ENCODE measurements at regions not wholly inside any gene's neighbourhood (a gene's known extent, or its start where the extent isn't known, plus 50 kb on each side); places are given as distances from the start of the nearest gene placed in this dataset.

DNA sequence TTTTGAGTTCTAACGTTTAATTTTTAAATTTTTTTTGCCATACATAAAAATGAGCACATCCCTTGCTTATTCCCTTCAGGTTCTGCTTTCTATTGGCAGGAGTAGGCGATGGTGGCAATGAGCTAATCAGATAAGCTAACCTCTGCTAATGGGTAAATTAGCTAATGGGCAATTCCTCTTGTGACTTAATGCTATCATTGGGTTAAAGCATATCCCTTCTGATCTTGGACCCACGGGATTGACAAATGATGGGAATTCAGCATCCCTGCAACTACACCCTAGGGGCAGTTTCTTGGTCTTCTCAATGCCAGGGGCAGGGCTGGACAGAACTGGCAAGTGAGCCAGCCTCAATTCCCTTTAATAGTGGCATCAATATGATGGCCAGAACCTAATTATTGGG lies 70.2 kb upstream of the IL12B start:
- H3K4me3 ChIP-seq (ENCODE audit: low read length), result no peak overlapping the region
- TF ChIP-seq, protein P1, sequence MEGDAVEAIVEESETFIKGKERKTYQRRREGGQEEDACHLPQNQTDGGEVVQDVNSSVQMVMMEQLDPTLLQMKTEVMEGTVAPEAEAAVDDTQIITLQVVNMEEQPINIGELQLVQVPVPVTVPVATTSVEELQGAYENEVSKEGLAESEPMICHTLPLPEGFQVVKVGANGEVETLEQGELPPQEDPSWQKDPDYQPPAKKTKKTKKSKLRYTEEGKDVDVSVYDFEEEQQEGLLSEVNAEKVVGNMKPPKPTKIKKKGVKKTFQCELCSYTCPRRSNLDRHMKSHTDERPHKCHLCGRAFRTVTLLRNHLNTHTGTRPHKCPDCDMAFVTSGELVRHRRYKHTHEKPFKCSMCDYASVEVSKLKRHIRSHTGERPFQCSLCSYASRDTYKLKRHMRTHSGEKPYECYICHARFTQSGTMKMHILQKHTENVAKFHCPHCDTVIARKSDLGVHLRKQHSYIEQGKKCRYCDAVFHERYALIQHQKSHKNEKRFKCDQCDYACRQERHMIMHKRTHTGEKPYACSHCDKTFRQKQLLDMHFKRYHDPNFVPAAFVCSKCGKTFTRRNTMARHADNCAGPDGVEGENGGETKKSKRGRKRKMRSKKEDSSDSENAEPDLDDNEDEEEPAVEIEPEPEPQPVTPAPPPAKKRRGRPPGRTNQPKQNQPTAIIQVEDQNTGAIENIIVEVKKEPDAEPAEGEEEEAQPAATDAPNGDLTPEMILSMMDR (conservative IDR thresholded peaks at IDR 0.05; ENCODE audit: low read depth, low read length), result no peak
- no peak for DNase-seq (ENCODE audit: low read depth)

DNA sequence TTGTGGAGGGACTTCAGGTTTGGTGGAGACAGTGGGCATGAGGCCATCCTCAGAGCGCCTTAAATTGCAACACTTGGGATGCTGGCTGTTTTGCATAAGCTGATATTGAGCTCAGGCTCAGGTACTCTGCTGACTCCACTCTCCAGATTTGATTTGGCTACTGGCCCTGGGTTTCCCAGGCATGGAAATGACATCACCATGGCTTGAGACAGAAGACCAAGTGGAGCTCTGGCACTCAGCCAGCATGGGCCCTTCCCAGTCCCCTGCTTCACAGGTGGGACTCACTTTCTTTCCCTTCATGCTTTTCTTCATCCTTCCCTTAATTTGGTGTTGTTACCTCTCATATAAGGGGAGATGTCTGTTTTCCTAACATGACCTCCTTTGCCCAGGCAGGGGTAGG lies 72.0 kb upstream of the IL12B start:
- H3K4me3 ChIP-seq (ENCODE audit: low read length), result no peak overlapping the region
- DNase-seq (ENCODE audit: low read depth), result no peak
- TF ChIP-seq, protein P1 (conservative IDR thresholded peaks at IDR 0.05; ENCODE audit: low read depth, low read length), result no peak

DNA sequence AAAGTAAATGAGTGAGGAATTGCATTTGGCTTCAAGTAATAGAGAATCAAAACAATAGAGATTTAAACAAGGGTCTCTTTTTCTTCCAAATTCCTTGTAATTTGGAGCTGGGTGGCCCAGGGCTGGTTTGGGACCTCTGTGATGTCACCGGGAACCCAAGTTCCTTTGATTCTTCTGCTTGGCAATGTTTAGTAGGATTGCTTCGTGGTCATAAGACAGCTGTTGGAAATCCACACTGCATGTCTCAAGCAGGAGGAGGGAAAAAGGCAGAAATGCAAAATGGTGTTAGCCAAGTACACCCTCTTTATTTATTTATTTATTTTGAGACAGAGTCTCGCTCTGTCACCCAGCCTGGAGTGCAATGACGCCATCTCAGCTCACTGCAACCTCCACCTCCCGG lies 72.6 kb upstream of the IL12B start:
- TF ChIP-seq, protein P1 (conservative IDR thresholded peaks at IDR 0.05; ENCODE audit: low read depth, low read length), result no peak
- DNase-seq (ENCODE audit: low read depth), result no peak

DNA sequence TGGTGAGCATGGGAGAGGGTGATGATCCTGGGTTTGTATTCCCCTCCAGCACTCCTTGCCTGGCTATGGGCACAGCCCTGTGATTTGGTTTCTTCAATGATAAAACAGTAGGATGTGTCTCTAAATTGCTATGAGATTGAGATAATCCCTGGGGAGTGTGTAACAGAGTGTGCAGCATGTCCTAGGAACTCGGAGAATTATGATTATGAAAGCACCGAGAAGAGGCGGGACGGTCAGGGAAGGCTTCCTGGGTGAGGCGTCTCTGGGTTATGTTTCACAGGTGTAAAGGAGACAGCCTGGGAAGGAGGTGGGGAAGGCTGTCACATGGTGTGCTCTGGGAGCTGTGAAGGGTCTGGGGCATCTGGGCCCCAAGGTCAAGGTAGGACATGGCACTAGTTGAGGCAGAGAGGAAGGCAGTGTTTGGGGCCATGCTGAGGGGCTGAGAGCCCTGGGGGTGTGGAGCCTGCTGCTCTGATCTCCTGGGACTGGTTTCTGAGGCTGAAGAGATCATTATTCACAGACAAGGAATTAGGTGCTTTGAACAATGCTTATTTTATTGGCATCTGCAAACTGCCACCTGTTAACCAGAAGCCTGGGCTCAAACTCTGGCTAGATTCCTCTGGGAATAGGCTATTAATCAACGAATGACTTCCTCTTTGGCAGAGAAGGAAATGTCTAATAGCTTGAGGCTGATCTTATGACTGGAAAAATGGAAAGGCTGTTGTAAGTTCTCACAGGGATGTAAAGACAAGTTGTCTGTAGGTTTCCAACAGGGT lies 73.8 kb upstream of the IL12B start:
- DNase-seq (ENCODE audit: low read depth), result no peak
- H3K4me3 ChIP-seq (ENCODE audit: low read length), result no peak overlapping the region
- TF ChIP-seq, protein P1 (conservative IDR thresholded peaks at IDR 0.05; ENCODE audit: low read depth, low read length), result no peak

More for the DNA sequence above, 72.6 kb upstream of the IL12B start:
- H3K4me3 ChIP-seq (ENCODE audit: low read length), result no peak overlapping the region

DNA sequence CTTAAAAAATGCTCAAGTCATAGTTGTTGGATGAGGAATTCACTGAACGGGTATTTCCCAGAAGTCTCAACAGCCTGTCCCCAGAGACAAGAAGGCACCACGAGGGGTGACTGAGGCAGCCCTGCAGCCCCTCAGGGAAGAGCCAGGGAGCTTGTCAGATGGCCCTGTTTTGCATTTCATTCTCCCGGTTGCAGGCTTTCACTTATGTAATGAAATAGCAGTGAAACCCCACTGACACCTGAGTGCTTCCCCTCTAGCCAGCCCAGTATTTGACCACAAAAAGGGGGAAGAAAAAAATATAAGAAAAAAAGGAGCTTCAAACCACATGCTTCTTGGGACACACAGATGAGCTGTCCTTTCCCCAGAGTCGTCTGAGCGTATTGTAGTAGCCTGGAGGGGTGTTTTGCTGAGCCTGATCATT lies 75.3 kb upstream of the IL12B start:
- TF ChIP-seq, protein P1 (conservative IDR thresholded peaks at IDR 0.05; ENCODE audit: low read depth, low read length), result no peak
- no peak overlapping the region for H3K4me3 ChIP-seq (ENCODE audit: low read length)
- DNase-seq (ENCODE audit: low read depth), result no peak

DNA sequence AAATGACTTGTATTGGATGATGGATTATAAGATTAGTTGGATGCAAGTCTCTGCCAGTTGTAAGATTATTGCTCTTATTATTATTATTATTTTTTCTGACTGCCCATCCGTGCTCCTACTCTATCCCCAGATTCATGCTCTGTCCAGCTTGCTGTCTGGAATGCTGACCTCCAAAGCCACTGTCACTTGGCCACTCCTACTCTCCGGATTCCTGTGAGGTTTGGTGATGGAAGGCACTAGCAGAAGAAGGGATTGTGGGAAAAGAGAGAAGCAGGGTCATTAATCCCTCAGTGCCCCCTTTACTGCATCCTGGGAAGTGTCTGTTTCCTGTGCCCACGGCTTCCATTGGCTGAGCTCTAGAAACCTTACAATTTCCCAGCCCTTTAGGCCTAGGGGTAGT lies 76.3 kb upstream of the IL12B start:
- no peak overlapping the region for H3K4me3 ChIP-seq (ENCODE audit: low read length)
- no peak for DNase-seq (ENCODE audit: low read depth)
- TF ChIP-seq, protein P1 (conservative IDR thresholded peaks at IDR 0.05; ENCODE audit: low read depth, low read length), result no peak

DNA sequence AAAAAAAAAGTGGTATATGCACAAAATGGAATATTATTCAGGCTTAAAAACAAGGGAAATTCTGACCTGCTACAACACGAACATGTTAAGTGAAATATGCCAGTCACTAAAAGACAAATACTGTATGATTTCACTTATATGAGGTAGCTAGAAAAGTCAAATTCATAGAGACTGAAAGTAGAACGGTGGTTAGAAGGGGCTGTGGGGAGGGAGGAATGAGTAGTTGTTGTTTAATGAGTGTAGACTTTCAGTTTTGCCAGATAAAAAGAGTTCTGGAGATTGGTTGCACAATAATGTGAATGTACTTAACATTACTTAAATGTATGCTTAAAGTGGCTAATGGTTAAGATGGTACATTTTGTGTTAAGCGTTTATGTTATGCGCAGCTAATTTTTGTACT lies 79.5 kb upstream of the IL12B start:
- TF ChIP-seq, protein P1 (conservative IDR thresholded peaks at IDR 0.05; ENCODE audit: low read depth, low read length), result no peak
- DNase-seq (ENCODE audit: low read depth), result no peak
- H3K4me3 ChIP-seq (ENCODE audit: low read length), result no peak overlapping the region

All from retinal pigment epithelial cell (primary cell).